ENCODE measurements at regions not wholly inside any gene's neighbourhood (a gene's known extent, or its start where the extent isn't known, plus 50 kb on each side); places are given as distances from the start of the nearest gene placed in this dataset.

GRCh38 chr11:119828006-119828405, 99.0 kb upstream of the NECTIN1 start:
- H3K4me1 ChIP-seq (ENCODE audit: control insufficient read depth, low read length), result no peaks in the 10 kb centered on the region
- no peaks in the 10 kb centered on the region for H3K79me2 ChIP-seq (ENCODE audit: control insufficient read depth, low read length)
- no peaks in the 10 kb centered on the region for H3K36me3 ChIP-seq (ENCODE audit: control insufficient read depth, low read length)
- H3F3A ChIP-seq (ENCODE audit: control insufficient read depth, insufficient read depth), result no peaks in the 10 kb centered on the region
- no peak for TF ChIP-seq EZH2phosphoT487 (IDR thresholded peaks at IDR 0.05; ENCODE audit: borderline replicate concordance, low read length)
- TF ChIP-seq, protein P1, sequence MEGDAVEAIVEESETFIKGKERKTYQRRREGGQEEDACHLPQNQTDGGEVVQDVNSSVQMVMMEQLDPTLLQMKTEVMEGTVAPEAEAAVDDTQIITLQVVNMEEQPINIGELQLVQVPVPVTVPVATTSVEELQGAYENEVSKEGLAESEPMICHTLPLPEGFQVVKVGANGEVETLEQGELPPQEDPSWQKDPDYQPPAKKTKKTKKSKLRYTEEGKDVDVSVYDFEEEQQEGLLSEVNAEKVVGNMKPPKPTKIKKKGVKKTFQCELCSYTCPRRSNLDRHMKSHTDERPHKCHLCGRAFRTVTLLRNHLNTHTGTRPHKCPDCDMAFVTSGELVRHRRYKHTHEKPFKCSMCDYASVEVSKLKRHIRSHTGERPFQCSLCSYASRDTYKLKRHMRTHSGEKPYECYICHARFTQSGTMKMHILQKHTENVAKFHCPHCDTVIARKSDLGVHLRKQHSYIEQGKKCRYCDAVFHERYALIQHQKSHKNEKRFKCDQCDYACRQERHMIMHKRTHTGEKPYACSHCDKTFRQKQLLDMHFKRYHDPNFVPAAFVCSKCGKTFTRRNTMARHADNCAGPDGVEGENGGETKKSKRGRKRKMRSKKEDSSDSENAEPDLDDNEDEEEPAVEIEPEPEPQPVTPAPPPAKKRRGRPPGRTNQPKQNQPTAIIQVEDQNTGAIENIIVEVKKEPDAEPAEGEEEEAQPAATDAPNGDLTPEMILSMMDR (IDR thresholded peaks at IDR 0.05; ENCODE audit: low read depth, low read length, poor library complexity, severe bottlenecking), result no peak
- no peak overlapping the region for H3K4me3 ChIP-seq (ENCODE audit: low read length)
- H3K9me3 ChIP-seq (ENCODE audit: control insufficient read depth, insufficient read depth, low read length), result no peaks in the 10 kb centered on the region
- no peaks in the 10 kb centered on the region for H3K9me2 ChIP-seq (replicated peaks; ENCODE audit: control insufficient read depth, low read length)
- no peak overlapping the region for H3K4me2 ChIP-seq (ENCODE audit: low read length)
- no peaks in the 10 kb centered on the region for H4K20me1 ChIP-seq (ENCODE audit: control insufficient read depth, insufficient read depth, low read depth, low read length)
- peaks cover 2% of the 10 kb centered on the region; the same call in 1 of the 2 replicates for H3K27me3 ChIP-seq (ENCODE audit: control insufficient read depth, low read length)
- no peak overlapping the region for H3K27ac ChIP-seq (ENCODE audit: low read depth, low read length)

- peaks cover 2% of the 10 kb centered on the region; the same call in 1 of the 2 replicates for H3K27me3 ChIP-seq (ENCODE audit: control insufficient read depth, low read length)
- no peak overlapping the region for H3K4me2 ChIP-seq (ENCODE audit: low read length)
- H3K9me2 ChIP-seq (replicated peaks; ENCODE audit: control insufficient read depth, low read length), result no peaks in the 10 kb centered on the region
- no peaks in the 10 kb centered on the region for H3K36me3 ChIP-seq (ENCODE audit: control insufficient read depth, low read length)
- H3K4me3 ChIP-seq (ENCODE audit: low read length), result no peak overlapping the region
- H3K79me2 ChIP-seq (ENCODE audit: control insufficient read depth, low read length), result no peaks in the 10 kb centered on the region
- TF ChIP-seq, protein P1 (IDR thresholded peaks at IDR 0.05; ENCODE audit: low read depth, low read length, poor library complexity, severe bottlenecking), result no peak
- TF ChIP-seq EZH2phosphoT487 (IDR thresholded peaks at IDR 0.05; ENCODE audit: borderline replicate concordance, low read length), result no peak
- H3F3A ChIP-seq (ENCODE audit: control insufficient read depth, insufficient read depth), result no peaks in the 10 kb centered on the region
- no peaks in the 10 kb centered on the region for H3K4me1 ChIP-seq (ENCODE audit: control insufficient read depth, low read length)
- no peak overlapping the region for H3K27ac ChIP-seq (ENCODE audit: low read depth, low read length)
- no peaks in the 10 kb centered on the region for H3K9me3 ChIP-seq (ENCODE audit: control insufficient read depth, insufficient read depth, low read length)
- no peaks in the 10 kb centered on the region for H4K20me1 ChIP-seq (ENCODE audit: control insufficient read depth, insufficient read depth, low read depth, low read length)
These were observed 98.1 kb upstream of the NECTIN1 start for GRCh38 chr11:119827113-119827512.

GRCh38 chr11:119823077-119823476, 94.1 kb upstream of the NECTIN1 start:
- peaks cover 2% of the 10 kb centered on the region; the same call in 1 of the 2 replicates for H3K27me3 ChIP-seq (ENCODE audit: control insufficient read depth, low read length)
- no peak overlapping the region for H3K4me3 ChIP-seq (ENCODE audit: low read length)
- no peak overlapping the region for H3K27ac ChIP-seq (ENCODE audit: low read depth, low read length)
- H3F3A ChIP-seq (ENCODE audit: control insufficient read depth, insufficient read depth), result no peaks in the 10 kb centered on the region
- no peak for TF ChIP-seq EZH2phosphoT487 (IDR thresholded peaks at IDR 0.05; ENCODE audit: borderline replicate concordance, low read length)
- TF ChIP-seq, protein P1 (IDR thresholded peaks at IDR 0.05; ENCODE audit: low read depth, low read length, poor library complexity, severe bottlenecking), result no peak
- H3K9me3 ChIP-seq (ENCODE audit: control insufficient read depth, insufficient read depth, low read length), result no peaks in the 10 kb centered on the region
- no peaks in the 10 kb centered on the region for H3K4me1 ChIP-seq (ENCODE audit: control insufficient read depth, low read length)
- H3K9me2 ChIP-seq (replicated peaks; ENCODE audit: control insufficient read depth, low read length), result no peaks in the 10 kb centered on the region
- H3K4me2 ChIP-seq (ENCODE audit: low read length), result no peak overlapping the region
- H4K20me1 ChIP-seq (ENCODE audit: control insufficient read depth, insufficient read depth, low read depth, low read length), result no peaks in the 10 kb centered on the region
- no peaks in the 10 kb centered on the region for H3K79me2 ChIP-seq (ENCODE audit: control insufficient read depth, low read length)
- H3K36me3 ChIP-seq (ENCODE audit: control insufficient read depth, low read length), result no peaks in the 10 kb centered on the region
